Vagina (tissue), 2 donors: ENCODE measurements at regions not wholly inside any gene's neighbourhood (a gene's known extent, or its start where the extent isn't known, plus 50 kb on each side); places are given as distances from the start of the nearest gene placed in this dataset.

Experiments used
- POLR2A ChIP-seq, 2 donors: fragments of 450-650 bp; IDR thresholded peaks; one replicate each; pipeline ENCODE4 v1.6.1; 2017; ENCODE audit warnings: antibody characterized with exemption in 2 of 2, mild to moderate bottlenecking in 2 of 2, moderate library complexity in 2 of 2
- POLR2AphosphoS5 ChIP-seq, 2 donors: sonication (generic); formaldehyde crosslinking; IDR thresholded peaks; one replicate each; pipeline ENCODE4 v1.9.0; 2017; ENCODE audit warnings: antibody characterized with exemption in 2 of 2, mild to moderate bottlenecking in 2 of 2, low read depth in 1 of 2; ENCODE audit not compliant: insufficient read depth in 1 of 2
- TF ChIP-seq, protein P1 (sequence below), 3 experiments: fragments of 450-650 bp in 2 of 3; fragments of 200-600 bp in 1 of 3; sonication (generic) in 1 of 3; IDR thresholded peaks; one replicate each; pipeline ENCODE4 v1.5.1; 2017 to 2019; ENCODE audit warnings: antibody characterized with exemption in 3 of 3, mild to moderate bottlenecking in 2 of 3, moderate library complexity in 2 of 3

DNA sequence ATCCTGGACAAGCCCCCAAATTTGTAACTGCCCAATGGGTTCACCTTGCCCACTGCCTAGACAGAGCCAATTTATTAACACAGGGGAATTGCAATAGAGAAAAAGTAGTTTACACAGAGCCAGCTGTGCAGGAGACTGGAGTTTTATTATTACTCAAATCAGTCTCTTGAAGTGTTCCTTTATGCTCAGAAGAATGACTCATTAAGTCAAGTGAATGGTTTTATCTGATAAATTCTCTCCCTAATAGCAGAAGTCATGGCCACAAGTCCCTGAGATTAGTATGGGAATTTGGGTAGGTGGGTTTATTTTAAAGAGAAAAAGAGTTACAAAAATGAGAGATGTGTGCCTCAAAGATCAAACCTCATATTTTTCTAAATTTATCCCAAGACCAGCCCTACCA, 122.8 kb upstream of the NUDT4 start:
- TF ChIP-seq, protein P1, sequence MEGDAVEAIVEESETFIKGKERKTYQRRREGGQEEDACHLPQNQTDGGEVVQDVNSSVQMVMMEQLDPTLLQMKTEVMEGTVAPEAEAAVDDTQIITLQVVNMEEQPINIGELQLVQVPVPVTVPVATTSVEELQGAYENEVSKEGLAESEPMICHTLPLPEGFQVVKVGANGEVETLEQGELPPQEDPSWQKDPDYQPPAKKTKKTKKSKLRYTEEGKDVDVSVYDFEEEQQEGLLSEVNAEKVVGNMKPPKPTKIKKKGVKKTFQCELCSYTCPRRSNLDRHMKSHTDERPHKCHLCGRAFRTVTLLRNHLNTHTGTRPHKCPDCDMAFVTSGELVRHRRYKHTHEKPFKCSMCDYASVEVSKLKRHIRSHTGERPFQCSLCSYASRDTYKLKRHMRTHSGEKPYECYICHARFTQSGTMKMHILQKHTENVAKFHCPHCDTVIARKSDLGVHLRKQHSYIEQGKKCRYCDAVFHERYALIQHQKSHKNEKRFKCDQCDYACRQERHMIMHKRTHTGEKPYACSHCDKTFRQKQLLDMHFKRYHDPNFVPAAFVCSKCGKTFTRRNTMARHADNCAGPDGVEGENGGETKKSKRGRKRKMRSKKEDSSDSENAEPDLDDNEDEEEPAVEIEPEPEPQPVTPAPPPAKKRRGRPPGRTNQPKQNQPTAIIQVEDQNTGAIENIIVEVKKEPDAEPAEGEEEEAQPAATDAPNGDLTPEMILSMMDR (IDR thresholded peaks at IDR 0.05), result no peak
- TF ChIP-seq POLR2A (IDR thresholded peaks at IDR 0.05), result no peak
- no peak for TF ChIP-seq POLR2AphosphoS5 (IDR thresholded peaks at IDR 0.05; ENCODE audit: insufficient read depth in 1 of 2, low read depth in 1 of 2)
